Mesodermal cell (in vitro differentiated cells): ENCODE measurements at regions not wholly inside any gene's neighbourhood (a gene's known extent, or its start where the extent isn't known, plus 50 kb on each side); places are given as distances from the start of the nearest gene placed in this dataset.

Source experiments
- H3K27ac ChIP-seq: 2 replicates; pipeline ENCODE4 v1.7.0; 2013; ENCODE audit warnings: mild to moderate bottlenecking, low read depth, low read length, moderate library complexity; ENCODE audit not compliant: severe bottlenecking
- H3K36me3 ChIP-seq: 2 replicates; pipeline ENCODE4 v1.7.1; 2013; ENCODE audit warnings: mild to moderate bottlenecking, low read length, moderate library complexity; ENCODE audit not compliant: control insufficient read depth, insufficient read depth
- H3K4me1 ChIP-seq: one replicate; pipeline ENCODE4 v1.7.1; 2013; ENCODE audit warnings: mild to moderate bottlenecking, low read length; ENCODE audit not compliant: insufficient read depth, control insufficient read depth, poor library complexity, severe bottlenecking
- H3K4me3 ChIP-seq: 2 replicates; pipeline ENCODE4 v1.7.0; 2013; ENCODE audit warnings: low read length, control low read depth, mild to moderate bottlenecking; ENCODE audit not compliant: insufficient read depth, poor library complexity, severe bottlenecking; ENCODE audit errors: extremely low read depth
- H3K9me3 ChIP-seq: 2 replicates; pipeline ENCODE4 v1.7.1; 2013; ENCODE audit warnings: mild to moderate bottlenecking, low read length, moderate library complexity; ENCODE audit not compliant: control insufficient read depth
- WGBS, 2 experiments: methylation state at CpG; one replicate each; pipeline ENCODE4 v1.1.5; 2013; ENCODE audit warnings: missing lambda C conversion rate in 2 of 2; ENCODE audit not compliant: insufficient coverage in 2 of 2; 5-methylcytosine and 5-hydroxymethylcytosine counted together

GRCh38 chr3:127448671-127449070 lies 141.9 kb downstream of the TPRA1 start:
- WGBS, 2 experiments, result 90 to 94% methylated on average over 3 of the region's 3 CpGs

GRCh38 chr3:127448161-127448561 lies 142.4 kb downstream of the TPRA1 start:
- WGBS, 2 experiments, result 60% methylated on average over 1 of the region's 3 CpGs; no CpG with 5 or more reads in 1 of the 2 experiments
- Histone ChIP-seq H3K4me1 (no peaks in the 10 kb centered on the region), H3K27ac (no peak overlapping the region), H3K9me3 (no peaks in the 10 kb centered on the region), H3K4me3 (no peak overlapping the region), H3K36me3 (no peaks in the 10 kb centered on the region)

More at GRCh38 chr3:127448671-127449070, 141.9 kb downstream of the TPRA1 start:
- Histone ChIP-seq H3K4me3 (no peak overlapping the region), H3K27ac (no peak overlapping the region), H3K9me3 (no peaks in the 10 kb centered on the region), H3K36me3 (no peaks in the 10 kb centered on the region), H3K4me1 (no peaks in the 10 kb centered on the region)

- 100% methylated on average over 2 to 4 of the region's 4 CpGs for WGBS, 2 experiments
- Histone ChIP-seq H3K4me1 (no peaks in the 10 kb centered on the region), H3K27ac (no peak overlapping the region), H3K36me3 (no peaks in the 10 kb centered on the region), H3K4me3 (no peak overlapping the region), H3K9me3 (no peaks in the 10 kb centered on the region)
These were observed 143.8 kb downstream of the TPRA1 start for GRCh38 chr3:127446756-127447155.

DNA sequence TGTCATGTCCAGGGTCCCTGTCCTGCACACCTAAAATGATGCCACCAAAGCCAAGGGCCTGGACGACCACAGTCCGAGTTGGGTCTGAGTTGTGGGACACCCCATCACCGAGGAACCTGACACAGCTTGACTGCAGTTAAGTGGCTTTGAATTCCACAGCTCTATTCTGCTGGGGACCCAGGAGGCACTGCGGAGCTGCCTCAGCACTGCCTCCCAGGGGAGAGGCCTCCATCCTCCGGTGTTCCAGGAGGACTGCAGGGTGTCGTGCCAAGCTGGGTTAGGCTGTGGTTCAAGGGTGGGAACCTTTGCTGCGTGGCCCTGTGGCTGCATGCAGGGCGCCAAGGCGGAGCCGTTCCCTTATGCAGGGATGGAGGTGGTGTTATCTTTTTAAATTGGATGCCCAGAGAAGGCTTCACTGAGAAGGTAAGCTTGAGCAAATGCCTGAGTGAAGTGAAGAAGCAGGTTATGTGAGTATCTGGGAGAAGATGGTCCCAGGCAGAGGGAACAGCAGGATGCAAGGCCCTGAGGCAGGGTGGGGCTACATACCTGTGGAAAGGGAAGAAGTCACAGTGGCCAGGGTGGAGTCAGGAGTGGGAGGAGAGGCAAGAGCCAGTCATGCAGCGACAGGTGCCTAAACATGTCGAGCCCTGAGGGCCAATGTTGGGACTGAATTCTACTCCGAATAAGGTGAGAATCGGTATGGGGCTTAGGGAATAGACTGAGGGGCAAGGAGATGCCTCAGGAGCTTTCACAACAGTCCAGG lies 144.8 kb downstream of the TPRA1 start:
- Histone ChIP-seq H3K36me3 (no peaks in the 10 kb centered on the region), H3K27ac (no peak overlapping the region), H3K4me3 (no peak overlapping the region), H3K9me3 (no peaks in the 10 kb centered on the region), H3K4me1 (no peaks in the 10 kb centered on the region)
- WGBS, 2 experiments, result 90 to 94% methylated on average over 14 of the region's 14 CpGs

GRCh38 chr3:127444761-127445160 lies 145.8 kb downstream of the TPRA1 start:
- Histone ChIP-seq H3K36me3 (no peaks in the 10 kb centered on the region), H3K9me3 (no peaks in the 10 kb centered on the region), H3K4me1 (no peaks in the 10 kb centered on the region), H3K27ac (no peak overlapping the region), H3K4me3 (no peak overlapping the region)
- WGBS, 2 experiments, result 90% methylated on average over 2 of the region's 2 CpGs; no CpG with 5 or more reads in 1 of the 2 experiments

GRCh38 chr3:127443581-127444375 lies 146.8 kb downstream of the TPRA1 start:
- no peaks in the 10 kb centered on the region for H3K9me3 ChIP-seq
- H3K36me3 ChIP-seq, result no peaks in the 10 kb centered on the region
- H3K4me3 ChIP-seq, result no peak overlapping the region
- H3K4me1 ChIP-seq, result no peaks in the 10 kb centered on the region
- WGBS, 2 experiments, result 87 to 90% methylated on average over 8 to 10 of the region's 15 CpGs
- no peak overlapping the region for H3K27ac ChIP-seq

GRCh38 chr3:127442506-127442905 lies 148.0 kb downstream of the TPRA1 start:
- 71 to 100% methylated on average over 1 of the region's 5 CpGs for WGBS, 2 experiments

DNA sequence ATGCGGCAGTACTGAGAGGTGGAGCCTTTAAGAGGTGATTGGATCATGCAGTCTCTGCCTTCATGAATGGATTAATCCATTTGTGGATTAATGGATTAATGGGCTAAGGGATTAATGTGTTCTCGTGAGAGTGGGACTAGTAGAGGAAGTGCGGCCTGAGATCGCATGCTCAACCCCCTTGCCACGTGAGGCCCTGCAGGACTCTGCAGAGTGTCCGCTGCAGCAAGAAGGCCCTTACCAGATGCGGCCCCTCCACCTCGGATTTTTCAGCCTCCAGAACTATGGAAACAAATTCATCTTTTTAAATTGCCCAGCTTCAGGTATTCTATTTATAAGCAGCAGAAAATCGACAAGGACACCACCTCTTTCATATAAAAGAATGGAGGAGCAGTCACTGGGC lies 148.8 kb downstream of the TPRA1 start:
- Histone ChIP-seq H3K4me1 (no peaks in the 10 kb centered on the region), H3K9me3 (no peaks in the 10 kb centered on the region), H3K27ac (no peak overlapping the region), H3K36me3 (no peaks in the 10 kb centered on the region), H3K4me3 (no peak overlapping the region)
- WGBS, 2 experiments, result 84 to 88% methylated on average over 6 to 8 of the region's 9 CpGs

More at GRCh38 chr3:127442506-127442905, 148.0 kb downstream of the TPRA1 start:
- Histone ChIP-seq H3K4me1 (no peaks in the 10 kb centered on the region), H3K4me3 (no peak overlapping the region), H3K9me3 (no peaks in the 10 kb centered on the region), H3K27ac (no peak overlapping the region), H3K36me3 (no peaks in the 10 kb centered on the region)

- 100% methylated on average over 2 to 4 of the region's 5 CpGs for WGBS, 2 experiments
- Histone ChIP-seq H3K9me3 (no peaks in the 10 kb centered on the region), H3K4me1 (no peaks in the 10 kb centered on the region), H3K4me3 (no peak overlapping the region), H3K36me3 (no peaks in the 10 kb centered on the region), H3K27ac (no peak overlapping the region)
These were observed 150.1 kb downstream of the TPRA1 start for GRCh38 chr3:127440384-127440783.

GRCh38 chr3:127439621-127440020 lies 150.9 kb downstream of the TPRA1 start:
- H3K4me3 ChIP-seq, result no peak overlapping the region
- no peaks in the 10 kb centered on the region for H3K9me3 ChIP-seq

DNA sequence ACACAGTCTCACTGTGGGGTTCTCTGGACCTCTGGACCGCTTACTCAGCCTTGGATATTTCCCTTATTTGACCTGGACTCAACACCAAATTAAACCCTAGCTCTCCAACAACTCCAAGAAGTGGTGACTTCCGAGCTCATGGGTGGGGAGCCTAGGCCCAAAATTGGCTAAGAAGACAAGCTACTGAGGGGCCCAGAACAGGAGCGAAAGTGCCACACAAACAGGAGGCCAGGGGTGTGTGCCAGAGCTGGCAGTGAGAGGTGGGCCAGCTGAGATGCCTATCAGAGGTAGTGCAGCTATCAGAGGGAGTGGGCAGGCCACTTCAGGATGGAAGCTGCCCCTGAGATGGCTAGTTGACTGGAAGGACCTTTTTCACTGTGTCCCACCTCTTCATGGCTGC lies 151.1 kb upstream of the PRR20G start:
- no peak overlapping the region for H3K27ac ChIP-seq
- no peaks in the 10 kb centered on the region for H3K4me1 ChIP-seq
- 100% methylated on average over 2 of the region's 3 CpGs for WGBS, 2 experiments
- no peaks in the 10 kb centered on the region for H3K36me3 ChIP-seq
- no peaks in the 10 kb centered on the region for H3K9me3 ChIP-seq
- no peak overlapping the region for H3K4me3 ChIP-seq

More at GRCh38 chr3:127439621-127440020, 150.9 kb downstream of the TPRA1 start:
- Histone ChIP-seq H3K36me3 (no peaks in the 10 kb centered on the region), H3K4me1 (no peaks in the 10 kb centered on the region), H3K27ac (no peak overlapping the region)
- 90 to 91% methylated on average over 2 to 5 of the region's 5 CpGs for WGBS, 2 experiments
